Loucy (cell line): ENCODE measurements at regions not wholly inside any gene's neighbourhood (a gene's known extent, or its start where the extent isn't known, plus 50 kb on each side); places are given as distances from the start of the nearest gene placed in this dataset.

ENCODE experiments used
- H2AFZ ChIP-seq: fragments of 200-600 bp; sonication (generic); 2 replicates; pipeline ENCODE4 v1.6.0; 2016; ENCODE audit warnings: antibody characterized with exemption, mild to moderate bottlenecking, low read length, moderate library complexity
- H3F3A ChIP-seq: fragments of 200-600 bp; 2 replicates; pipeline ENCODE4 v1.6.0; 2016; ENCODE audit warnings: antibody characterized with exemption, low read depth, mild to moderate bottlenecking
- H3K27me3 ChIP-seq: fragments of 200-600 bp; sonication (generic); 2 replicates; pipeline ENCODE4 v1.6.1; 2014; ENCODE audit warnings: low read length, mild to moderate bottlenecking; ENCODE audit not compliant: insufficient read depth, poor library complexity, severe bottlenecking
- H3K36me3 ChIP-seq: fragments of 200-600 bp; sonication (generic); 2 replicates; pipeline ENCODE4 v1.6.1; 2016; ENCODE audit warnings: low read length; ENCODE audit not compliant: insufficient read depth
- H3K4me1 ChIP-seq: fragments of 200-600 bp; sonication (generic); 2 replicates; pipeline ENCODE4 v1.5.1; 2014; ENCODE audit warnings: low read length, mild to moderate bottlenecking; ENCODE audit not compliant: insufficient read depth, poor library complexity, severe bottlenecking
- H3K4me2 ChIP-seq: fragments of 200-600 bp; sonication (generic); 2 replicates; pipeline ENCODE4 v1.6.0; 2014; ENCODE audit warnings: antibody characterized with exemption, low read length, low read depth, mild to moderate bottlenecking; ENCODE audit not compliant: poor library complexity, severe bottlenecking
- H3K4me3 ChIP-seq: fragments of 200-600 bp; sonication (generic); 2 replicates; pipeline ENCODE4 v1.5.1; 2014; ENCODE audit warnings: low read length, mild to moderate bottlenecking, mixed read lengths; ENCODE audit not compliant: poor library complexity, severe bottlenecking
- H3K79me2 ChIP-seq: fragments of 200-600 bp; sonication (generic); 2 replicates; pipeline ENCODE4 v1.6.1; 2014; ENCODE audit warnings: low read length; ENCODE audit not compliant: insufficient read depth
- H3K9ac ChIP-seq: fragments of 200-600 bp; sonication (generic); 2 replicates; pipeline ENCODE4 v1.6.0; 2014; ENCODE audit warnings: mild to moderate bottlenecking, low read depth, low read length, moderate library complexity; ENCODE audit not compliant: poor library complexity, severe bottlenecking
- H3K9me2 ChIP-seq: fragments of 200-600 bp; sonication (generic); replicated peaks from 2 replicates; pipeline ENCODE4 v1.6.1; 2016; ENCODE audit warnings: low read depth, low read length, mixed read lengths
- H3K9me3 ChIP-seq: fragments of 200-600 bp; sonication (generic); 2 replicates; pipeline ENCODE4 v1.6.1; 2014; ENCODE audit warnings: mild to moderate bottlenecking, antibody characterized with exemption, low read length, low read depth; ENCODE audit not compliant: insufficient read depth
- H4K20me1 ChIP-seq: fragments of 200-600 bp; sonication (generic); 2 replicates; pipeline ENCODE4 v1.6.0; 2014; ENCODE audit warnings: antibody characterized with exemption, low read length, mild to moderate bottlenecking; ENCODE audit not compliant: insufficient read depth, poor library complexity, severe bottlenecking
- CTCF ChIP-seq: fragments of 200-600 bp; sonication (generic); conservative IDR thresholded peaks from 2 replicates; pipeline ENCODE4 v1.5.1; 2014; ENCODE audit warnings: mild to moderate bottlenecking, antibody characterized with exemption, low read length
- EZH2phosphoT487 ChIP-seq: fragments of 200-600 bp; IDR thresholded peaks from 2 replicates; pipeline ENCODE4 v1.6.1; 2018; ENCODE audit warnings: antibody characterized with exemption, mild to moderate bottlenecking, moderate library complexity, borderline replicate concordance

- Histone ChIP-seq H4K20me1 (no peaks in the 10 kb centered on the region), H3K79me2 (no peaks in the 10 kb centered on the region), H3F3A (no peaks in the 10 kb centered on the region), H2AFZ (no peak overlapping the region), H3K36me3 (no peaks in the 10 kb centered on the region), H3K9me3 (no peaks in the 10 kb centered on the region), H3K4me2 (no peak overlapping the region), H3K27me3 (no peaks in the 10 kb centered on the region), H3K4me3 (no peak overlapping the region), H3K4me1 (no peaks in the 10 kb centered on the region), H3K9ac (no peak overlapping the region), H3K9me2 (no peaks in the 10 kb centered on the region)
- TF ChIP-seq CTCF (no peak), EZH2phosphoT487 (no peak)
Observed at GRCh38 chr4:83779103-83780052, 243.5 kb downstream of the GPAT3 start.

GRCh38 chr4:83772685-83773084 is 236.8 kb downstream of the GPAT3 start:
- H3K9ac ChIP-seq, result no peak overlapping the region
- H3K4me2 ChIP-seq, result no peak overlapping the region
- no peaks in the 10 kb centered on the region for H3K9me2 ChIP-seq
- H2AFZ ChIP-seq, result no peak overlapping the region
- H3K79me2 ChIP-seq, result no peaks in the 10 kb centered on the region
- H4K20me1 ChIP-seq, result no peaks in the 10 kb centered on the region
- H3K4me3 ChIP-seq, result no peak overlapping the region
- H3F3A ChIP-seq, result no peaks in the 10 kb centered on the region
- H3K27me3 ChIP-seq, result no peaks in the 10 kb centered on the region
- no peaks in the 10 kb centered on the region for H3K9me3 ChIP-seq
- H3K4me1 ChIP-seq, result no peaks in the 10 kb centered on the region
- TF ChIP-seq CTCF, result no peak
- no peak for TF ChIP-seq EZH2phosphoT487
- H3K36me3 ChIP-seq, result no peaks in the 10 kb centered on the region

- H4K20me1 ChIP-seq, result no peaks in the 10 kb centered on the region
- H3K27me3 ChIP-seq, result no peaks in the 10 kb centered on the region
- H3K9me3 ChIP-seq, result no peaks in the 10 kb centered on the region
- no peaks in the 10 kb centered on the region for H3K4me1 ChIP-seq
- no peaks in the 10 kb centered on the region for H3F3A ChIP-seq
- H3K9ac ChIP-seq, result no peak overlapping the region
- no peak overlapping the region for H3K4me2 ChIP-seq
- TF ChIP-seq CTCF (peak; percentile 77), EZH2phosphoT487 (no peak)
- no peaks in the 10 kb centered on the region for H3K36me3 ChIP-seq
- no peak overlapping the region for H3K4me3 ChIP-seq
- no peaks in the 10 kb centered on the region for H3K79me2 ChIP-seq
- no peak overlapping the region for H2AFZ ChIP-seq
- H3K9me2 ChIP-seq, result no peaks in the 10 kb centered on the region
Observed at GRCh38 chr4:83771113-83771705, 235.3 kb downstream of the GPAT3 start.
